Esophagus muscularis mucosa (tissue), 4 donors: ENCODE measurements at regions not wholly inside any gene's neighbourhood (a gene's known extent, or its start where the extent isn't known, plus 50 kb on each side); places are given as distances from the start of the nearest gene placed in this dataset.

ENCODE experiments used
- DNase-seq: peaks from one replicate; pipeline ENCODE4 v3.0.0-alpha.2; 2017; ENCODE audit errors: extremely low spot score
- H3K27ac ChIP-seq, 4 donors: fragments of 200-600 bp; sonication (generic); replicated peaks in 1 of 4; 1 replicate in 3 of 4; 2 replicates in 1 of 4; pipeline ENCODE4 v1.5.1; 2016 to 2019; ENCODE audit warnings: mild to moderate bottlenecking in 1 of 4
- H3K27me3 ChIP-seq, 4 donors: fragments of 200-600 bp; sonication (generic); one replicate each; pipeline versions ENCODE4 v1.5.1 to v1.6.0; 2016 to 2019
- H3K36me3 ChIP-seq, 4 donors: fragments of 200-600 bp; sonication (generic); one replicate each; pipeline ENCODE4 v1.5.1; 2016 to 2019
- H3K4me1 ChIP-seq, 4 donors: fragments of 200-600 bp; sonication (generic); one replicate each; pipeline ENCODE4 v1.5.1; 2016 to 2019
- H3K4me3 ChIP-seq, 4 donors: fragments of 200-600 bp; sonication (generic); 1 replicate in 2 of 4; 2 replicates in 2 of 4; pipeline ENCODE4 v1.5.1; 2016 to 2019; ENCODE audit warnings: mild to moderate bottlenecking in 4 of 4, moderate library complexity in 1 of 4
- H3K9me3 ChIP-seq, 4 donors: fragments of 200-600 bp; sonication (generic); 1 replicate in 3 of 4; 2 replicates in 1 of 4; pipeline ENCODE4 v1.5.1; 2016 to 2019
- CTCF ChIP-seq, 3 experiments: fragments of 200-600 bp in 2 of 3; fragments of 450-650 bp in 1 of 3; sonication (generic) in 2 of 3; IDR thresholded peaks; one replicate each; pipeline ENCODE4 v1.5.1; 2017 to 2019; ENCODE audit warnings: antibody characterized with exemption in 3 of 3, mild to moderate bottlenecking in 2 of 3, moderate library complexity in 1 of 3
- EP300 ChIP-seq: sonication (generic); formaldehyde crosslinking; IDR thresholded peaks from one replicate; pipeline ENCODE4 v1.6.1; 2017; ENCODE audit warnings: antibody characterized with exemption
- POLR2A ChIP-seq: fragments of 450-650 bp; IDR thresholded peaks from one replicate; pipeline ENCODE4 v1.6.1; 2017; ENCODE audit warnings: antibody characterized with exemption, moderate library complexity, mild to moderate bottlenecking, low read depth
- POLR2AphosphoS5 ChIP-seq, 2 donors: sonication (generic); formaldehyde crosslinking; IDR thresholded peaks; one replicate each; pipeline ENCODE4 v1.6.1; 2017; ENCODE audit warnings: antibody characterized with exemption in 2 of 2
- WGBS: methylation state at CpG from one replicate; pipeline ENCODE4 v1.1.5; 2018; 5-methylcytosine and 5-hydroxymethylcytosine counted together
- intact Hi-C: fragments of 100-400 bp; cut with DNase I; formaldehyde crosslinking; loops from one replicate; pipeline ENCODE4 v1.15.1; 2023

- no peaks in the 10 kb centered on the region for H3K4me1 ChIP-seq
- no peaks in the 10 kb centered on the region for H3K36me3 ChIP-seq
- intact Hi-C loops = no loop called here
- H3K4me3 ChIP-seq = no peak overlapping the region
- H3K9me3 ChIP-seq = no peaks in the 10 kb centered on the region
- 85% methylated on average over 2 of the region's 2 CpGs for WGBS
- H3K27ac ChIP-seq = no peak overlapping the region
- no peak for DNase-seq
- no peaks in the 10 kb centered on the region for H3K27me3 ChIP-seq
- TF ChIP-seq EP300 (no peak), CTCF (IDR thresholded peaks at IDR 0.05) (no peak), POLR2AphosphoS5 (IDR thresholded peaks at IDR 0.05) (no peak), POLR2A (no peak)
These were observed 707.8 kb upstream of the AMOT start for GRCh38 chrX:113548308-113549015.

GRCh38 chrX:113545040-113545439, 704.4 kb upstream of the AMOT start:
- intact Hi-C loops = no loop called here
- Histone ChIP-seq H3K9me3 (no peaks in the 10 kb centered on the region), H3K36me3 (no peaks in the 10 kb centered on the region), H3K27ac (no peak overlapping the region), H3K27me3 (no peaks in the 10 kb centered on the region), H3K4me3 (no peak overlapping the region), H3K4me1 (no peaks in the 10 kb centered on the region)
- TF ChIP-seq CTCF (IDR thresholded peaks at IDR 0.05) = no peak
- TF ChIP-seq EP300 = no peak
- TF ChIP-seq POLR2A = no peak
- no peak for TF ChIP-seq POLR2AphosphoS5 (IDR thresholded peaks at IDR 0.05)
- DNase-seq = no peak
- WGBS = 64% methylated on average over 1 of the region's 1 CpG

DNA sequence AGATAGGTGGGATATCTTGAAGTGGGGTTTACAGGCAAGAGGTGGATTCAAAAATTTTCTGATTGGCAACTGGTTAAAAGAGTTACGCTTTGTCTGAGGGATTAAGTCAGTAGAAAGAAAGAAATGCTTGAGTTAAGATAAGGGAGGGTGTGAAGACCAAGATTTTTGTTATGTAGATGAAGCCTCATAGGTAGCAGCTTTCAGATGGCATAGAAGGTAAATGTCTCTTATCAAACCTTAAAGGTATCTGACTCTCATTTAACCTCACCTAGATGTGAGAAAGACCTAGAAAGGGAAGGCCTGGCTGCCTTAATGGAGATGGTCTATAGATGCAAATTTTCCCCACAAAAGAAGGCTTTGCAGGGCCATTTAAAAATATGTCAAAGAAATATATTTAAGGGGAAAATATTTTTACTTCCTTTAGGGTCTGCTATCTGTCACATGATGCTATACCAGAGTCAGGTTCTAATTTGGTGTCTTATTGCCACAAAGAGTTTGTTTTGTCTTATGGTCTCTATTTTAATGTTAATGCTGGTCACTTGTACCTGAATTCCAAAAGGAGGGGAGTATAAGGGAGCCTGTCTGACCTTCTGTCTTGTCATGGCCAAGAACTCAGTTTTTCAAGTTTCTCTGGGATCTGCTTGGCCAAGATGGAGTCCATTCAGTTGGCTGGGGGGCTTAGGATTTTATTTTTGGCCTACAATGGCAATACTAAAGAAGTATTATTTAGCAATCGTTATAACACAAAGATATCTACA, 699.1 kb upstream of the AMOT start:
- Histone ChIP-seq H3K4me1 (no peaks in the 10 kb centered on the region), H3K27me3 (no peaks in the 10 kb centered on the region), H3K4me3 (no peak overlapping the region), H3K27ac (no peak overlapping the region), H3K9me3 (no peaks in the 10 kb centered on the region), H3K36me3 (no peaks in the 10 kb centered on the region)
- intact Hi-C loops = no loop called here
- no peak for TF ChIP-seq POLR2A
- no peak for TF ChIP-seq EP300
- no peak for TF ChIP-seq POLR2AphosphoS5 (IDR thresholded peaks at IDR 0.05)
- no peak for TF ChIP-seq CTCF (IDR thresholded peaks at IDR 0.05)
- DNase-seq = no peak
- 77% methylated on average over 2 of the region's 2 CpGs for WGBS

DNA sequence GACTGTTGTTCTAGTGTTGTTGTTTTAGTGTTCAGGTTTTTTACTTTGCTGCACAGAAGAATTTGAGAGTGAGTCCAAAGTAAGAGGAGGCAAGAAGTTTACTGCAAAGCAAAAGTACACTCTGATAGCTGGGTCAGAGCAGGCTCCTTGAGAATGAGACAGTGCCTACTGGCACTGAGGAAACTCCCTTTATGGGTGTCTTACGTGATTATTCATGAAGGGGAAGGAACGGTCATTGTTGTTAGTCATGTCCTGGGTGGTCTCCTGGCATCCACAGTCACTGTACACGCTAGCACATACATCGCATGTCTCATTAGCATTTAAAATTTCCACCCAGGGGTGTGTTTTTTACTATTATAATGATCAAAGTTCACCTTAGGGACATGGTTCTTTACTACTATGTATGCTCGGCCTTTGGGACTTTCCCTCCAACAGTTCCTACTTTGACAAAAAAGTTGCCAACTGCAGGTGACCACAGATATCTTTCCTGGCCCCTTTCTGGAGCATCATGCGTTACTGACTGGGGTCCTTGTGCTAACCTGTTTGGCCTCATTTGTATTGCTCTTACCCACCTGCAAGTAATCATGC, 688.9 kb upstream of the AMOT start:
- no peak for DNase-seq
- no peaks in the 10 kb centered on the region for H3K9me3 ChIP-seq
- no peaks in the 10 kb centered on the region for H3K27me3 ChIP-seq
- H3K36me3 ChIP-seq = no peaks in the 10 kb centered on the region
- H3K27ac ChIP-seq = no peak overlapping the region
- H3K4me1 ChIP-seq = no peaks in the 10 kb centered on the region
- 93% methylated on average over 6 of the region's 6 CpGs for WGBS
- TF ChIP-seq CTCF (IDR thresholded peaks at IDR 0.05) (no peak), POLR2AphosphoS5 (IDR thresholded peaks at IDR 0.05) (no peak), POLR2A (no peak)
- intact Hi-C loops = no loop called here
- H3K4me3 ChIP-seq = no peak overlapping the region
